ENCODE measurements at regions not wholly inside any gene's neighbourhood (a gene's known extent, or its start where the extent isn't known, plus 50 kb on each side); places are given as distances from the start of the nearest gene placed in this dataset.

- POLR2A ChIA-PET (ENCODE audit: unreplicated experiment): no interaction called here
- H2BK15ac ChIP-seq (ENCODE audit: low read depth, low read length): no peak overlapping the region
- in situ Hi-C loops (cut with MboI; ENCODE audit: low sequenced_read_pairs): no loop called here
- peak overlapping the region; percentile 26; the same call in 1 of the 2 replicates for H3K27ac ChIP-seq (ENCODE audit: insufficient read depth, low read length)
- H4K20me1 ChIP-seq (ENCODE audit: insufficient read depth, low read length): no peaks in the 10 kb centered on the region
- BruUV-seq (replicated peaks): no TSS peak
- CTCF ChIA-PET: no interaction called here
- H2BK5ac ChIP-seq (ENCODE audit: low read depth, low read length, poor library complexity, severe bottlenecking): no peak overlapping the region
- H3K9ac ChIP-seq (ENCODE audit: low read depth, low read length): no peak overlapping the region
- H3K27me3 ChIP-seq (ENCODE audit: control insufficient read depth, insufficient read depth, low read length): peaks cover 5% of the 10 kb centered on the region
- no peaks in the 10 kb centered on the region for H3K36me3 ChIP-seq (ENCODE audit: control insufficient read depth, insufficient read depth, low read length)
- H3K79me1 ChIP-seq (ENCODE audit: low read depth in 1 of 2, low read length in 2 of 2): no peaks in the 10 kb centered on the region
- no peak overlapping the region for H4K8ac ChIP-seq (ENCODE audit: low read depth in 2 of 2, low read length in 2 of 2)
- H3K18ac ChIP-seq (ENCODE audit: low read depth, low read length): peak overlapping the region; percentile 17; the same call in 1 of the 2 replicates
- H2BK120ac ChIP-seq (ENCODE audit: low read depth, low read length): no peak overlapping the region
- no peak overlapping the region for H4K91ac ChIP-seq (ENCODE audit: insufficient read depth, low read depth, low read length)
- no peaks in the 10 kb centered on the region; the same call in 1 of the 2 replicates for H3K9me1 ChIP-seq (ENCODE audit: insufficient read depth, low read length)
- TF ChIP-seq NFE2L2 (IDR thresholded peaks at IDR 0.05; ENCODE audit: low read depth, low read length) (peak; percentile 47; the same call in 1 of the 2 replicates), MAFK (IDR thresholded peaks at IDR 0.05; ENCODE audit: low read depth, low read length) (no peak)
- peak overlapping the region; percentile 19; the same call in 1 of the 2 replicates for H4K5ac ChIP-seq (ENCODE audit: low read depth, low read length)
- H2AK9ac ChIP-seq (replicated peaks; ENCODE audit: low read depth, low read length, poor library complexity): no peak overlapping the region
- H3K23ac ChIP-seq (ENCODE audit: low read depth, low read length): no peak overlapping the region
- peaks cover 7% of the 10 kb centered on the region for H3K9me3 ChIP-seq (ENCODE audit: control insufficient read depth, insufficient read depth, low read length)
- no peak overlapping the region for H3K14ac ChIP-seq (replicated peaks; ENCODE audit: low read depth, low read length)
- no peak overlapping the region for H3K56ac ChIP-seq (ENCODE audit: extremely low read depth, insufficient read depth, low read length)
- 100% methylated on average over 1 of the region's 7 CpGs; no CpG with 5 or more reads in 1 of the 2 experiments for WGBS, 2 experiments (ENCODE audit: extremely low coverage in 2 of 2, insufficient read length in 1 of 2)
- no peak overlapping the region for H3K4me2 ChIP-seq (ENCODE audit: low read depth, low read length)
- dilution Hi-C loops (cut with HindIII; ENCODE audit: low sequenced_read_pairs, unreplicated experiment): no loop called here
- intact Hi-C loops (cut with micrococcal nuclease): no loop called here
- no peak overlapping the region for H3K4me3 ChIP-seq (ENCODE audit: insufficient read depth, low read depth, low read length)
- H2AK5ac ChIP-seq (ENCODE audit: low read depth, low read length): no peak overlapping the region
- H3K4ac ChIP-seq (ENCODE audit: low read depth, low read length): peak overlapping the region; percentile 48; the same call in 1 of the 2 replicates
- DNase-seq (peak; percentile 21), ATAC-seq (ENCODE audit: low read depth) (peak; percentile 40)
- no peak overlapping the region for H2BK20ac ChIP-seq (ENCODE audit: low read depth, low read length)
- peaks cover 3% of the 10 kb centered on the region; the same call in 1 of the 2 replicates for H3K4me1 ChIP-seq (ENCODE audit: control insufficient read depth, insufficient read depth, low read length)
- no peak overlapping the region for H2AFZ ChIP-seq (replicated peaks; ENCODE audit: low read length, poor library complexity)
Measured at GRCh38 chr18:10289951-10290637, 164.3 kb upstream of the APCDD1 start.

All from IMR-90 (cell line).